GM12865 (cell line): ENCODE measurements at regions not wholly inside any gene's neighbourhood (a gene's known extent, or its start where the extent isn't known, plus 50 kb on each side); places are given as distances from the start of the nearest gene placed in this dataset.

Experiments used
- DNase-seq: peaks from one replicate; pipeline ENCODE4 v3.0.0; 2010; ENCODE audit warnings: low read depth
- H3K4me3 ChIP-seq: 2 replicates; pipeline ENCODE4 v1.5.1; 2011; ENCODE audit warnings: mild to moderate bottlenecking, low read depth, low read length, control low read depth
- CTCF ChIP-seq: IDR thresholded peaks from 2 replicates; pipeline ENCODE4 v1.5.1; 2011; ENCODE audit warnings: low read length, control low read depth, low read depth, inconsistent platforms; ENCODE audit not compliant: insufficient read depth; ENCODE audit errors: missing control alignments

- no peak for TF ChIP-seq CTCF
- no peak overlapping the region for H3K4me3 ChIP-seq
- no peak for DNase-seq
These were observed 105.2 kb upstream of the ADRA2C start for GRCh38 chr4:3660928-3661515.

- no peak for TF ChIP-seq CTCF
- H3K4me3 ChIP-seq = no peak overlapping the region
- DNase-seq = no peak
These were observed 105.9 kb upstream of the ADRA2C start for GRCh38 chr4:3660086-3660927.

DNA sequence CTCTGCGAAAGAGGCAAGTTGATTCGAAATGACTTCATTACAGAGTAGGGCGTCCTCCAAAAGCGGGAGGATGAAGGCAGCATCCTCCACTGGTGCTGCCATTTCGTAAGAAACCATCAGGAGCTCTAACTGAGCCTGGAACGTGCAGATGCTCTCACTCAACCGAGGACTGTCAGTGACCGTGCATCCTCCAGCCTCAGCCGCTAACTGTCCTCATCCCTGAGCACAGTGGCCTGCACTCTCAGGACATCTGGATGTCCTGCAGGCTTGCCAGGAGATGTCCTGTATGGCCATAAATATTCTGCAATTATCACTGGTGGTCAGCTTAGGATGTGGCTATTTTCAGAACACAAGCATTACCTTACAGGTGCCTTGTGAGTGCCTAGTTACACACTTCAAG lies 107.1 kb upstream of the ADRA2C start:
- DNase-seq = no peak
- no peak for TF ChIP-seq CTCF
- H3K4me3 ChIP-seq = no peak overlapping the region

DNA sequence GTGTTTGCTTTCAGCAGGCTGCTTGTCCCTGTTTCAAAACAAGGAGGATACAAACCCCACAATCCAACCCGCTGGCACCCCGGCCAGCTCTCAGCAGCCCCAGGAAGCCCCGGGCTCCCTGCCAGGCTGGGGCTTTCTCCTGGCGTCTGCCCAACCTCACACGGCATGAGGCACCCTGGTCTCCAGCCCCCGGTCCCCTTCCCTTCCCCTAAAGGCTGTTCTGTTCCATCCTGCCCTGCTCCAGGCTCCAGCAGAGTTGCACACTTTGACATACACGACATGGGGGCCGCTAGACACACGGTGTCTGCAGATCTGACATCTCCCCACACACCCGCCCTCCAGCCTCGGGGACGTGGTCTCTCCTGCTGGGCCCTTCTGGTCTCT lies 107.7 kb upstream of the ADRA2C start:
- TF ChIP-seq CTCF = no peak
- DNase-seq = no peak
- H3K4me3 ChIP-seq = no peak overlapping the region

DNA sequence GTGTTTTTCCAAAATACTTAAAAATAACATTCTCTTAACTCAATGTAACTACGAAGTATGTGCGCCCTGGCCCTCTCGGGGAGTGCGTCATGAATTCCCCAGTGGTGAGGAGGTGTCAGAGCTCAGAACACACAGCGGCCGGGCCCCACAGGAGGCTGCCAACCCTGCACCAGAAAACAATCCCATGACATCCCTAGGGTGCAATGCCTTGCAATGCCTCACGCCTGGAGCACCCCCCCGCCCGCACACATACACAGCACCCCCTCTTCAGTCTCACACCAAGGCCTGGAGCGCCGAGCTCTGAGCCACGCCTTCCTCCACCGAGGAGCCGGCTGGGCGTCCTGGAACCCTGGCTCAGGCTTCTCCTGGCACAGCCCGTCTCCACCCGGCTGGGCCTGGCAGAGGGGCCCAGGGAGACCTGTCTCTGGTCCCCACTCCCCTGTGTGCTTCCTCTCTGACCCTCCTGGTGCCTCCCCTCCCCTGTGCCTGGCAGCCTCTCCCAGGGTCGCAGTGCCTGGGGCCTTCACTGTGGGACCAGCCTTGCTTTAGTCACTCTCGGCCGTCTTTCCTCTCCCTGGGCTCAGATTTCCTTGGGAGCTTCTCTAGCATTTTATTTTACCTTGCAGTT lies 108.2 kb upstream of the ADRA2C start:
- no peak for TF ChIP-seq CTCF
- no peak overlapping the region for H3K4me3 ChIP-seq
- DNase-seq = no peak

GRCh38 chr4:3656416-3657356 lies 109.5 kb upstream of the ADRA2C start:
- TF ChIP-seq CTCF = no peak
- DNase-seq = no peak
- no peak overlapping the region for H3K4me3 ChIP-seq
